SK-N-SH (cell line): ENCODE measurements at regions not wholly inside any gene's neighbourhood (a gene's known extent, or its start where the extent isn't known, plus 50 kb on each side); places are given as distances from the start of the nearest gene placed in this dataset.
A peak's percentile ranks its signal among the peaks of the same experiment; 100 is the strongest.

Experiments used
- CTCF ChIA-PET: fragments of 300-600, 350-600 bp; formaldehyde crosslinking; extraction: SDS; loops from one replicate; lab custom pipeline; 2021; lab: Yijun Ruan, JAX
- POLR2A ChIA-PET: fragments of 350-600 bp; sonication (Branson Sonifier 250); formaldehyde crosslinking; extraction: SDS; loops from one replicate; lab custom pipeline; 2020; ENCODE audit warnings: antibody characterized with exemption, inconsistent platforms; lab: Yijun Ruan, JAX
- DNase-seq: peaks from one replicate; pipeline ENCODE4 v3.0.0; 2012
- H2AFZ ChIP-seq: fragments of 200-600 bp; sonication (generic); 2 replicates; pipeline ENCODE4 v1.8.1; 2016; ENCODE audit warnings: antibody characterized with exemption, mild to moderate bottlenecking, low read depth
- H3F3A ChIP-seq: fragments of 200-600 bp; sonication (generic); replicated peaks from 2 replicates; pipeline ENCODE3; 2016; ENCODE audit warnings: antibody characterized with exemption, mild to moderate bottlenecking; ENCODE audit not compliant: insufficient read depth
- H3K27ac ChIP-seq, 2 experiments: fragments of 200-500 bp in 1 of 2; fragments of 200-600 bp in 1 of 2; sonication (Bioruptor generic) in 1 of 2; sonication (generic), shearing (Covaris generic) in 1 of 2; 2 replicates each; pipeline versions ENCODE4 v1.5.1 to v1.6.1; 2014 to 2016; ENCODE audit warnings: low read depth in 2 of 2, inconsistent platforms in 1 of 2, low read length in 1 of 2, mild to moderate bottlenecking in 1 of 2, mixed read lengths in 1 of 2
- H3K27me3 ChIP-seq: fragments of 200-600 bp; sonication (generic), shearing (Covaris generic); 2 replicates; pipeline ENCODE4 v1.6.1; 2016; ENCODE audit warnings: mixed run types; ENCODE audit not compliant: insufficient read depth
- H3K36me3 ChIP-seq, 2 experiments: fragments of 200-500 bp in 1 of 2; fragments of 200-600 bp in 1 of 2; sonication (Bioruptor generic) in 1 of 2; sonication (generic) in 1 of 2; replicated peaks in 1 of 2; 2 replicates each; pipeline versions ENCODE3 to v1.5.1; 2014 to 2016; ENCODE audit warnings: low read length in 1 of 2, mild to moderate bottlenecking in 1 of 2; ENCODE audit not compliant: insufficient read depth in 2 of 2, control insufficient read depth in 1 of 2
- H3K4me1 ChIP-seq, 2 experiments: fragments of 200-500 bp in 1 of 2; fragments of 200-600 bp in 1 of 2; sonication (Bioruptor generic) in 1 of 2; sonication (generic), shearing (Covaris generic) in 1 of 2; 2 replicates each; pipeline versions ENCODE4 v1.5.1 to v1.6.1; 2014 to 2016; ENCODE audit warnings: low read depth in 1 of 2, low read length in 1 of 2, mixed run types in 1 of 2; ENCODE audit not compliant: insufficient read depth in 2 of 2, control insufficient read depth in 1 of 2
- H3K4me2 ChIP-seq: fragments of 200-600 bp; sonication (generic), shearing (Covaris generic); 2 replicates; pipeline ENCODE4 v1.6.1; 2017; ENCODE audit warnings: mixed run types
- H3K4me3 ChIP-seq, 2 experiments: fragments of 200-500 bp in 1 of 2; fragments of 200-600 bp in 1 of 2; sonication (Bioruptor generic) in 1 of 2; sonication (generic), shearing (Covaris generic) in 1 of 2; 2 replicates each; pipeline versions ENCODE4 v1.5.1 to v1.8.1; 2014 to 2016; ENCODE audit warnings: low read depth in 2 of 2, inconsistent platforms in 1 of 2, low read length in 1 of 2, mild to moderate bottlenecking in 1 of 2, mixed read lengths in 1 of 2, moderate library complexity in 1 of 2
- H3K79me2 ChIP-seq: fragments of 200-600 bp; sonication (generic); 2 replicates; pipeline ENCODE4 v1.8.1; 2017; ENCODE audit warnings: mild to moderate bottlenecking; ENCODE audit not compliant: insufficient read depth
- H3K9ac ChIP-seq: fragments of 200-600 bp; sonication (generic); 2 replicates; pipeline ENCODE4 v1.6.1; 2017; ENCODE audit warnings: mixed run types
- H3K9me2 ChIP-seq: fragments of 200-600 bp; sonication (generic); 2 replicates; pipeline ENCODE4 v1.6.1; 2017; ENCODE audit warnings: mixed run types
- H3K9me3 ChIP-seq: fragments of 200-600 bp; sonication (generic); 2 replicates; pipeline ENCODE4 v1.6.1; 2017; ENCODE audit warnings: mixed run types, mild to moderate bottlenecking, moderate library complexity
- H4K20me1 ChIP-seq: fragments of 200-600 bp; sonication (generic); 2 replicates; pipeline ENCODE4 v1.6.1; 2017; ENCODE audit warnings: mild to moderate bottlenecking, mixed run types; ENCODE audit not compliant: insufficient read depth
- CHD2 ChIP-seq: fragments of 150-350 bp; IDR thresholded peaks from 2 replicates; pipeline ENCODE4 v1.6.1; 2018; ENCODE audit warnings: low read length; ENCODE audit not compliant: partially characterized antibody
- EZH2phosphoT487 ChIP-seq: fragments of 200-600 bp; sonication (generic); IDR thresholded peaks from 2 replicates; pipeline ENCODE4 v1.6.1; 2017; ENCODE audit warnings: low read depth, mixed run types, mild to moderate bottlenecking, antibody characterized with exemption, moderate library complexity, borderline replicate concordance
- FOSL2 ChIP-seq: IDR thresholded peaks from 2 replicates; pipeline ENCODE4 v1.4.0; 2012; ENCODE audit warnings: low read depth, mild to moderate bottlenecking, moderate library complexity, borderline replicate concordance
- FOXJ3 ChIP-seq: sonication (generic); formaldehyde crosslinking; IDR thresholded peaks from 2 replicates; pipeline ENCODE4 v1.5.1; 2020; ENCODE audit warnings: mild to moderate bottlenecking, missing genetic modification reagents
- FOXM1 ChIP-seq: IDR thresholded peaks from 2 replicates; pipeline ENCODE4 v1.4.0; 2012; ENCODE audit warnings: low read depth, mild to moderate bottlenecking
- JUND ChIP-seq: IDR thresholded peaks from 2 replicates; pipeline ENCODE4 v1.4.0; 2012
- MAX ChIP-seq: IDR thresholded peaks from 2 replicates; pipeline ENCODE4 v1.4.0; 2012; ENCODE audit warnings: low read depth
- MEF2A ChIP-seq: IDR thresholded peaks from 2 replicates; pipeline ENCODE4 v1.4.0; 2012; ENCODE audit warnings: low read depth, borderline replicate concordance
- MXI1 ChIP-seq: IDR thresholded peaks from 2 replicates; pipeline ENCODE4 v1.6.1; 2012; ENCODE audit warnings: mild to moderate bottlenecking, low read depth, low read length, improper control_type of control experiment
- NFIC ChIP-seq: IDR thresholded peaks from 2 replicates; pipeline ENCODE4 v1.4.0; 2012; ENCODE audit warnings: borderline replicate concordance
- NRF1 ChIP-seq: IDR thresholded peaks from 2 replicates; pipeline ENCODE4 v1.6.1; 2012; ENCODE audit warnings: low read depth, mild to moderate bottlenecking, low read length
- PBX3 ChIP-seq: IDR thresholded peaks from 2 replicates; pipeline ENCODE4; 2012
- POLR2AphosphoS5 ChIP-seq: IDR thresholded peaks from 2 replicates; pipeline ENCODE4 v1.6.1; 2012; ENCODE audit warnings: low read depth, low read length
- RAD21 ChIP-seq: IDR thresholded peaks from 2 replicates; pipeline ENCODE4 v1.6.1; 2012; ENCODE audit warnings: mild to moderate bottlenecking, low read length
- RCOR1 ChIP-seq: fragments of 150-350 bp; IDR thresholded peaks from 2 replicates; pipeline ENCODE4 v1.6.1; 2017; ENCODE audit warnings: antibody characterized with exemption, low read length
- REST ChIP-seq: IDR thresholded peaks from 2 replicates; pipeline ENCODE4 v1.6.1; 2012; ENCODE audit warnings: mild to moderate bottlenecking, low read depth, low read length, moderate library complexity
- RXRA ChIP-seq: IDR thresholded peaks from 2 replicates; pipeline ENCODE4 v1.4.0; 2012; ENCODE audit warnings: low read depth, mild to moderate bottlenecking, borderline replicate concordance
- SIN3A ChIP-seq: IDR thresholded peaks from 2 replicates; pipeline ENCODE4 v1.6.1; 2012; ENCODE audit warnings: low read depth, mild to moderate bottlenecking, low read length, moderate library complexity, borderline replicate concordance
- SMC3 ChIP-seq: IDR thresholded peaks from 2 replicates; pipeline ENCODE4 v1.6.1; 2012; ENCODE audit warnings: low read depth, low read length, improper control_type of control experiment
- TCF12 ChIP-seq: IDR thresholded peaks from 2 replicates; pipeline ENCODE4 v1.4.0; 2012
- YY1 ChIP-seq: IDR thresholded peaks from 2 replicates; pipeline ENCODE4 v1.4.0; 2012; ENCODE audit warnings: low read depth, mild to moderate bottlenecking
- WGBS: methylation state at CpG from one replicate; pipeline ENCODE4 v1.1.6; 2017; ENCODE audit warnings: low lambda C conversion rate; 5-methylcytosine and 5-hydroxymethylcytosine counted together

GRCh38 chr1:81499487-81499886, 301.2 kb upstream of the ADGRL2 start (continued):
- no peak for TF ChIP-seq TCF12

- DNase-seq, result peak; percentile 15
- H4K20me1 ChIP-seq, result no peaks in the 10 kb centered on the region
- H3K4me3 ChIP-seq, result no peak overlapping the region
- H3F3A ChIP-seq, result no peaks in the 10 kb centered on the region
- no peak overlapping the region for H3K9ac ChIP-seq
- H3K4me1 ChIP-seq, result peaks cover 0 to 2% of the 10 kb centered on the region in 2 experiments; a peak in 2 of 4 replicates
- whole genome bisulfite sequencing, result 57% methylated on average over 5 of the region's 5 CpGs
- no peaks in the 10 kb centered on the region for H3K79me2 ChIP-seq
- ChIA-PET POLR2A (no interaction called here), CTCF (interaction anchor here (0.8 to 1.5 kb wide), 4 partner anchors 9 to 20 kb away, joined by 3 to 4 read pairs (median 3); no protein-coding TSS in a partner anchor)
- no peak overlapping the region; a peak in 1 of 4 replicates for H3K27ac ChIP-seq
- no peaks in the 10 kb centered on the region for H3K36me3 ChIP-seq
- no peak overlapping the region for H2AFZ ChIP-seq
- TF ChIP-seq TCF12 (no peak), FOXJ3 (CRISPR knock-in tag) (no peak), MXI1 (no peak), NFIC (no peak), NRF1 (no peak), PBX3 (no peak)
- TF ChIP-seq, all 33 proteins: peak for 0
- no peaks in the 10 kb centered on the region for H3K27me3 ChIP-seq
- H3K9me3 ChIP-seq, result no peaks in the 10 kb centered on the region
- no peak overlapping the region for H3K4me2 ChIP-seq
- no peaks in the 10 kb centered on the region for H3K9me2 ChIP-seq
These were observed 302.0 kb upstream of the ADGRL2 start for GRCh38 chr1:81498471-81499462.

- Histone ChIP-seq H4K20me1 (no peaks in the 10 kb centered on the region), H3K27ac (no peak overlapping the region), H3K9ac (no peak overlapping the region), H2AFZ (no peak overlapping the region), H3K36me3 (no peaks in the 10 kb centered on the region), H3K9me2 (no peaks in the 10 kb centered on the region), H3K4me1 (peaks cover 0 to 4% of the 10 kb centered on the region in 2 experiments; a peak in 2 of 4 replicates), H3K4me2 (no peak overlapping the region), H3K9me3 (no peaks in the 10 kb centered on the region), H3F3A (no peaks in the 10 kb centered on the region), H3K27me3 (no peaks in the 10 kb centered on the region), H3K79me2 (no peaks in the 10 kb centered on the region), H3K4me3 (no peak overlapping the region)
- WGBS, result 61% methylated on average over 2 of the region's 2 CpGs
- CTCF ChIA-PET, result interaction anchor here (0.7 to 0.9 kb wide), 2 partner anchors 8 to 16 kb away, joined by 3 read pairs; no protein-coding TSS in a partner anchor
- DNase-seq, result no peak
- POLR2A ChIA-PET, result no interaction called here
- TF ChIP-seq EZH2phosphoT487, result no peak
- no peak for TF ChIP-seq RCOR1
- no peak for TF ChIP-seq REST
- TF ChIP-seq FOXM1, result no peak
- no peak for TF ChIP-seq MAX
- no peak for TF ChIP-seq FOSL2
- no peak for TF ChIP-seq SMC3
- TF ChIP-seq NRF1, result no peak
- no peak for TF ChIP-seq JUND
- no peak for TF ChIP-seq MEF2A
- TF ChIP-seq FOXJ3 (CRISPR knock-in tag), result no peak
- TF ChIP-seq POLR2AphosphoS5, result no peak
- TF ChIP-seq YY1, result no peak
- TF ChIP-seq RXRA, result no peak
- TF ChIP-seq SIN3A, result no peak
- no peak for TF ChIP-seq RAD21
- no peak for TF ChIP-seq CHD2
These were observed 304.4 kb upstream of the ADGRL2 start for GRCh38 chr1:81496349-81496748.
